HepG2 (cell line): ENCODE measurements at regions not wholly inside any gene's neighbourhood (a gene's known extent, or its start where the extent isn't known, plus 50 kb on each side); places are given as distances from the start of the nearest gene placed in this dataset.

Source experiments
- ATAC-seq: fragments of 200-7000 bp; cut with Tn5 transposase; 3 replicates; pipeline ENCODE4 v1.9.1; 2020; ENCODE audit warnings: mild to moderate bottlenecking, moderate library complexity
- BruUV-seq: library from RNA; stranded (reverse); fragments of 400-500 nt; replicated peaks from 2 replicates; lab custom pipeline; 2021; lab: Mats Ljungman, UMichigan
- CTCF ChIA-PET: fragments of 300-600 bp; formaldehyde crosslinking; extraction: SDS; loops from one replicate; lab custom pipeline; 2021; ENCODE audit warnings: low total read pairs, inconsistent platforms, low intra/inter-chr PET ratio; lab: Yijun Ruan, JAX
- POLR2A ChIA-PET: fragments of 350-600 bp; sonication (Branson Sonifier 250); formaldehyde crosslinking; loops from one replicate; lab custom pipeline; 2020; ENCODE audit warnings: antibody characterized with exemption, inconsistent platforms; lab: Yijun Ruan, JAX
- DNase-seq: peaks from one replicate; pipeline ENCODE4 v3.0.0-alpha.2; 2015; ENCODE audit warnings: low spot score
- FAIRE-seq: peaks from 3 replicates; lab custom pipeline; 2011; peaks lifted over from hg19 to GRCh38; lab: Jason Lieb, UNC
- H2AFZ ChIP-seq: one replicate; pipeline ENCODE4 v1.6.1; 2011; ENCODE audit warnings: low read length, inconsistent platforms
- H3K27ac ChIP-seq: fragments of 300-600 bp; 3 replicates; pipeline ENCODE4 v1.8.0; 2011; ENCODE audit warnings: mixed run types, mild to moderate bottlenecking, mixed read lengths, low read length, inconsistent platforms; ENCODE audit not compliant: insufficient read depth; ENCODE audit errors: extremely low read length
- H3K27me3 ChIP-seq, 2 experiments: fragments of 200-600 bp in 1 of 2; 2 replicates in 1 of 2; 3 replicates in 1 of 2; pipeline versions ENCODE4 v1.6.0 to v1.8.0; 2011; ENCODE audit warnings: low read length in 2 of 2, mild to moderate bottlenecking in 2 of 2, moderate library complexity in 2 of 2, inconsistent platforms in 1 of 2; ENCODE audit not compliant: insufficient read depth in 2 of 2, control insufficient read depth in 1 of 2
- H3K36me3 ChIP-seq, 2 experiments: fragments of 200-600 bp in 1 of 2; replicated peaks in 1 of 2; 2 replicates in 1 of 2; 3 replicates in 1 of 2; pipeline versions ENCODE4 v1.5.1 to v1.8.0; 2011; ENCODE audit warnings: low read length in 2 of 2, inconsistent platforms in 1 of 2; ENCODE audit not compliant: insufficient read depth in 2 of 2, control insufficient read depth in 1 of 2
- H3K4me1 ChIP-seq: 2 replicates; pipeline ENCODE4 v1.5.1; 2012; ENCODE audit warnings: low read length, inconsistent platforms; ENCODE audit not compliant: insufficient read depth
- H3K4me2 ChIP-seq: 2 replicates; pipeline ENCODE4 v1.6.0; 2011; ENCODE audit warnings: low read depth, low read length, inconsistent platforms
- H3K4me3 ChIP-seq, 3 experiments: fragments of 200-600 bp in 1 of 3; sonication (generic), shearing (Covaris generic) in 1 of 3; replicated peaks in 1 of 3; 2 replicates each; pipeline ENCODE4 v1.5.1; 2011 to 2016; ENCODE audit warnings: low read length in 3 of 3, inconsistent platforms in 2 of 3, low read depth in 2 of 3, mild to moderate bottlenecking in 2 of 3, control low read depth in 1 of 3, mixed read lengths in 1 of 3; ENCODE audit not compliant: insufficient read depth in 1 of 3
- H3K79me2 ChIP-seq: one replicate; pipeline ENCODE4 v1.6.1; 2011; ENCODE audit warnings: low read length, inconsistent platforms; ENCODE audit not compliant: insufficient read depth
- H3K9ac ChIP-seq: 2 replicates; pipeline ENCODE4 v1.6.0; 2011; ENCODE audit warnings: mild to moderate bottlenecking, low read depth, low read length, inconsistent platforms; ENCODE audit not compliant: insufficient read depth
- H3K9me3 ChIP-seq: 2 replicates; pipeline ENCODE4 v1.5.1; 2012; ENCODE audit warnings: mild to moderate bottlenecking, low read length
- H4K20me1 ChIP-seq: 2 replicates; pipeline ENCODE4 v1.6.0; 2011; ENCODE audit warnings: inconsistent platforms, mild to moderate bottlenecking, low read length, moderate library complexity; ENCODE audit not compliant: insufficient read depth
- ADNP ChIP-seq: sonication (generic); formaldehyde crosslinking; IDR thresholded peaks from 2 replicates; pipeline ENCODE4 v1.4.0; 2020; ENCODE audit warnings: missing genetic modification reagents
- FOXK2 ChIP-seq: fragments of 450-650 bp; IDR thresholded peaks from 2 replicates; pipeline ENCODE4 v1.6.1; 2016
- HOXA7 ChIP-seq: sonication (generic); formaldehyde crosslinking; IDR thresholded peaks from 2 replicates; pipeline ENCODE4 v1.8.1; 2022; ENCODE audit warnings: mild to moderate bottlenecking, missing genetic modification reagents, moderate library complexity
- JUN ChIP-seq: sonication (generic); formaldehyde crosslinking; IDR thresholded peaks from 2 replicates; pipeline ENCODE4 v1.4.0; 2020; ENCODE audit warnings: mild to moderate bottlenecking, missing genetic modification reagents
- SAFB2 ChIP-seq: sonication (generic); formaldehyde crosslinking; IDR thresholded peaks from 2 replicates; pipeline ENCODE4 v1.5.1; 2020; ENCODE audit warnings: missing genetic modification reagents, low read depth, mild to moderate bottlenecking, borderline replicate concordance
- YEATS2 ChIP-seq: sonication (generic); formaldehyde crosslinking; IDR thresholded peaks from 2 replicates; pipeline ENCODE4 v1.4.0; 2020; ENCODE audit warnings: missing genetic modification reagents, borderline replicate concordance
- ZNF230 ChIP-seq: sonication (generic); formaldehyde crosslinking; IDR thresholded peaks from 2 replicates; pipeline ENCODE4 v1.4.0; 2020; ENCODE audit warnings: mild to moderate bottlenecking, missing genetic modification reagents
- ZNF543 ChIP-seq: sonication (generic); formaldehyde crosslinking; IDR thresholded peaks from 2 replicates; pipeline ENCODE4 v1.4.0; 2020; ENCODE audit warnings: mild to moderate bottlenecking, missing genetic modification reagents
- ZNF547 ChIP-seq: sonication (generic); formaldehyde crosslinking; IDR thresholded peaks from 2 replicates; pipeline ENCODE4 v1.5.1; 2020; ENCODE audit warnings: mild to moderate bottlenecking, missing genetic modification reagents
- ZNF577 ChIP-seq: sonication (generic); formaldehyde crosslinking; IDR thresholded peaks from 2 replicates; pipeline ENCODE4 v1.4.0; 2020; ENCODE audit warnings: mild to moderate bottlenecking, low read depth, missing genetic modification reagents, borderline replicate concordance
- ZNF691 ChIP-seq: sonication (generic); formaldehyde crosslinking; IDR thresholded peaks from 2 replicates; pipeline ENCODE4 v1.4.0; 2020; ENCODE audit warnings: missing genetic modification reagents, low read depth, mild to moderate bottlenecking, borderline replicate concordance
- ZNF879 ChIP-seq: sonication (generic); formaldehyde crosslinking; IDR thresholded peaks from 2 replicates; pipeline ENCODE4 v1.8.1; 2023; ENCODE audit warnings: missing genetic modification reagents
- ZSCAN22 ChIP-seq: sonication (generic); formaldehyde crosslinking; IDR thresholded peaks from 2 replicates; pipeline ENCODE4 v1.4.0; 2020; ENCODE audit warnings: mild to moderate bottlenecking, missing genetic modification reagents
- in situ Hi-C: cut with HindIII; loops from 2 replicates; pipeline ENCODE4 v1.10.0; 2017; ENCODE audit warnings: low pct_unique_long_range_greater_than_20kb; ENCODE audit not compliant: extremely low pct_ligation_motif_present
- intact Hi-C: fragments of 100-400 bp; cut with micrococcal nuclease; formaldehyde crosslinking; loops from one replicate; pipeline ENCODE4 v1.10.0; 2022; ENCODE audit not compliant: unreplicated experiment
- TF ChIP-seq, protein P1 (sequence below): sonication (generic); formaldehyde crosslinking; IDR thresholded peaks from 2 replicates; pipeline ENCODE4 v1.8.1; 2023; ENCODE audit warnings: mild to moderate bottlenecking, missing genetic modification reagents
- TF ChIP-seq, protein P2 (sequence below): IDR thresholded peaks from 2 replicates; pipeline ENCODE4 v1.6.1; 2016

GRCh38 chr19:28577233-28577632, 635.7 kb downstream of the UQCRFS1 start (continued):
- no peak for TF ChIP-seq ZNF691 (CRISPR knock-in tag)
- no peak for TF ChIP-seq ZNF543 (CRISPR knock-in tag)
- TF ChIP-seq, protein P1, sequence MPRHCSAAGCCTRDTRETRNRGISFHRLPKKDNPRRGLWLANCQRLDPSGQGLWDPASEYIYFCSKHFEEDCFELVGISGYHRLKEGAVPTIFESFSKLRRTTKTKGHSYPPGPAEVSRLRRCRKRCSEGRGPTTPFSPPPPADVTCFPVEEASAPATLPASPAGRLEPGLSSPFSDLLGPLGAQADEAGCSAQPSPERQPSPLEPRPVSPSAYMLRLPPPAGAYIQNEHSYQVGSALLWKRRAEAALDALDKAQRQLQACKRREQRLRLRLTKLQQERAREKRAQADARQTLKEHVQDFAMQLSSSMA: no peak
- TF ChIP-seq SAFB2: no peak
- TF ChIP-seq HOXA7: no peak
- TF ChIP-seq JUN (CRISPR knock-in tag): no peak
- TF ChIP-seq YEATS2: no peak
- TF ChIP-seq, all 625 proteins: peak for 0

- POLR2A ChIA-PET: no interaction called here
- no TSS peak for BruUV-seq
- Histone ChIP-seq H3K4me1 (no peaks in the 10 kb centered on the region), H3K9ac (no peak overlapping the region), H2AFZ (no peak overlapping the region), H3K79me2 (no peaks in the 10 kb centered on the region), H3K27ac (no peak overlapping the region), H3K36me3 (no peaks in the 10 kb centered on the region), H4K20me1 (no peaks in the 10 kb centered on the region), H3K4me3 (no peak overlapping the region), H3K9me3 (peaks cover 93% of the 10 kb centered on the region), H3K27me3 (no peaks in the 10 kb centered on the region), H3K4me2 (no peak overlapping the region)
- no peak for DNase-seq
- FAIRE-seq: no peak
- CTCF ChIA-PET: no interaction called here
- no peak for ATAC-seq
- in situ Hi-C loops (no loop called here), intact Hi-C loops (no loop called here)
- TF ChIP-seq ADNP (CRISPR knock-in tag) (no peak), ZNF230 (CRISPR knock-in tag) (no peak), ZNF577 (CRISPR knock-in tag) (no peak), ZNF879 (no peak), ZSCAN22 (CRISPR knock-in tag) (no peak), FOXK2 (no peak), ZNF547 (CRISPR knock-in tag) (no peak)
- TF ChIP-seq, protein P2, sequence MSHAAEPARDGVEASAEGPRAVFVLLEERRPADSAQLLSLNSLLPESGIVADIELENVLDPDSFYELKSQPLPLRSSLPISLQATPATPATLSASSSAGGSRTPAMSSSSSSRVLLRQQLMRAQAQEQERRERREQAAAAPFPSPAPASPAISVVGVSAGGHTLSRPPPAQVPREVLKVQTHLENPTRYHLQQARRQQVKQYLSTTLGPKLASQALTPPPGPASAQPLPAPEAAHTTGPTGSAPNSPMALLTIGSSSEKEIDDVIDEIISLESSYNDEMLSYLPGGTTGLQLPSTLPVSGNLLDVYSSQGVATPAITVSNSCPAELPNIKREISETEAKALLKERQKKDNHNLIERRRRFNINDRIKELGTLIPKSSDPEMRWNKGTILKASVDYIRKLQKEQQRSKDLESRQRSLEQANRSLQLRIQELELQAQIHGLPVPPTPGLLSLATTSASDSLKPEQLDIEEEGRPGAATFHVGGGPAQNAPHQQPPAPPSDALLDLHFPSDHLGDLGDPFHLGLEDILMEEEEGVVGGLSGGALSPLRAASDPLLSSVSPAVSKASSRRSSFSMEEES (CRISPR knock-in tag): no peak
These were observed 637.1 kb downstream of the UQCRFS1 start for GRCh38 chr19:28575816-28576215.
